GM18867 (cell line): ENCODE measurements at regions not wholly inside any gene's neighbourhood (a gene's known extent, or its start where the extent isn't known, plus 50 kb on each side); places are given as distances from the start of the nearest gene placed in this dataset.
"Not testable (repeated sequence)": the region's sequence is repeated elsewhere in the genome, so short reads cannot be mapped to it uniquely, and the experiment has no call there.

Source experiments
- ATAC-seq: cut with Tn5 transposase; IDR thresholded peaks from one replicate; pipeline ENCODE4 v1.9.1; 2021; ENCODE audit warnings: mild to moderate bottlenecking, moderate library complexity; ENCODE audit not compliant: unreplicated experiment

DNA sequence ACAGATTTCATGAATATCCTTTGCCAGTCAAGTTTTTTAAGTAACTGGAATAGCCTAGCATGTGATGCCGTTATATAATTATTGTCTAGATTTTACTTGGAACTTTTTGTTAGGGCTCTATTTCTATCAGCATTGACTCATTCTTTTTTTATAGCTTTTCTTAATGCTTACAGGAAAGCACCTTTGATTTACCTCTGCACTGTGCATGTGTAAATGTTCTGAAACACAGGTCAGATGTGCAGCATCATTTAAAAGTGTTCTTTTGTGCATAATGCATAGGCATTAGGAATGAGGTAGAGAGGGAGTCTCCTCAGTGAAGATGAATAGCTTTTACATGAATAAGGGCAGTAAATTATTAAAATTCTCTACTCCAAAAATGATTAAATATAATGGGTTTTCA is 669.3 kb upstream of the MBL2 start:
- no peak for ATAC-seq

- ATAC-seq, result no peak
These were observed 668.0 kb upstream of the MBL2 start for GRCh38 chr10:53440601-53441000.

DNA sequence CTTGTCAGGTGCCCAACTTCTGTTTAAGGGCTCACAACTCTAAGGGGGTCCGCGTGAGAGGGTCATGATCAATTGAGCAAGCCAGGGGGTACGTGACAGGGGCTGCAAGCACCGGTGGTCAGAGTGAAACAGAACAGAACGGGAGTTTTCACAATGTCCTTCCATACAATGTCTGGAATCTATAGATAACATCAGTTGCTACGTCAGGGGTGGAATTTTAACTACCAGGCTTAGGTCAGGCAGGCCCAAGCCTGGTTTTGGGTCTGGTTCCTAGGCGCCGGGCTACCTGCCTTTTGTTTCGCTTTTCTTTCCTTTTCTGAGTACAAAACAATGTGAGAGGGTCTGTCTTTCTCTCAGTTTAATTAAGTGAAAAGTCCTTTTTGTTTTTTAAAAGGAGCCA is 666.5 kb upstream of the MBL2 start:
- ATAC-seq, result not testable (repeated sequence)

DNA sequence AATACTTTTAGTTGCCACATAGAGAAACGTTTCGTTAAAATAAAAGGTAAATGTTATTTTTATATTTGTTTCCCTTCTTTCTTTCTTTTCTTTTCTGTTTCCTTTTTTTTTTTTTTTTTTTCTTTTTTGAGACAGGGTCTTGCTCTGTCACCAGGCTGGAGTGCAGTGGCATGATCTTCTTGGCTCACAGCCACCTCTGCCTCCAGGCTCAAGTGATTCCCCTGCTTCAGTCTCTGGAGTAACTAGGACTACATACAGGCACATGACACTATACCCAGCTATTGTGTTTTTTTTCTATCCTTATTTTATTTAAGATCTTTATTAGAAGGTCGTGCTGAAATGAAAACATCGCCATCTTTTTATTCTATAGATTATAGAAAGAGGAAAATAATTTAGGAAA is 661.8 kb upstream of the MBL2 start:
- no peak for ATAC-seq

GRCh38 chr10:53432035-53432434 is 659.5 kb upstream of the MBL2 start:
- ATAC-seq, result no peak

DNA sequence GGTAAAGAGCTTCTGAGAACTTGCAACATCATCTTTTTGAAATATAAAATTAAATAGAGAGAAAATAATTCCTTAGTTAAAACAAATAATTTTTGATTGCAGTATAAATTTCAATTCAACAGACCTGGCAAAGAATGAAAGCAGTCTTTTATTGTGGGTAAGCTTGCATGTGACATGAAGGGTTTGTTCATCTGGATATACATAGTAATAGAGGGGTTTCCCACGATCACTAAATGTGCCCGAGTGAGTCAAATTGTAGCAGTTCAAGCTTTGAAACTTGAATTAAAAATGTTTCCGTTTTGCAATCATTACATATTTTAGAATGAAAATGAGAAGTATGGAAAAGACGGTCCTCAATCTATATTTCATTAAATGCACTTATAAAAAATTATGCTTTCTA is 658.4 kb upstream of the MBL2 start:
- no peak for ATAC-seq

DNA sequence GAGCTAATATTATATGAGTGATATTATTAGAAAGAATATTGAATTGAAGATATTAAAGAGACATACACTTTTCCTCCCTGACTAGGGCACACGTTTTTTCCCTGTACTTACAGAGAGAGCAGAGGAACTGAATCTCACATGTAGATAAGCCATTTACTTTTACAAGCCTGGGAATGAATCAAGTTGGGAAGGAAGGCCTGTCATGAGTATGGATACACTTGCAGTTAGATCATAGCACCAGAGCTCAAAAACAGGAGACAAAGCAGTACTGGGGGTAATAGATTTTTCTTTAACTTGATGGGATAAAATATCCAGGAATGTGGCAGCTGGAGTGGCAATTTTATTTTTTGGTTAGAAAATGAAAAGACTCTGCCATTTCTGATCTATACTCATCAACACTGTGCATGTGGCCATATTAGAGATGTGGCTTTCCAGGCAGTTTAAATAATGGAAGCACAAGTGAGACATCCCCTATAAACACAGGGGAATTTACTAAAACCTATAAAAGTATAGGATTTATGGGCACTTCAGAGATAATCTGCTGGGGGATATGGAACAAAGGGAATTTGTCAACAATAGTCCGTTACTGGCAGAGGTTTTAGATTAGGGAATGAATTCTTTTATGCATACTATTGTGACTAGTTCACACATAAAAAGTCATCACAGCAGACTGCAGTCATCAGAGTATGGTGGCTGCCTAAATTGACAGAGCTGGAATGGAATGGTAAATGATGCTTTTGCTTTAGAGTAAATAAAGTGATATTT is 657.7 kb upstream of the MBL2 start:
- ATAC-seq, result no peak

GRCh38 chr10:53422223-53422888 is 649.8 kb upstream of the MBL2 start:
- no peak for ATAC-seq

DNA sequence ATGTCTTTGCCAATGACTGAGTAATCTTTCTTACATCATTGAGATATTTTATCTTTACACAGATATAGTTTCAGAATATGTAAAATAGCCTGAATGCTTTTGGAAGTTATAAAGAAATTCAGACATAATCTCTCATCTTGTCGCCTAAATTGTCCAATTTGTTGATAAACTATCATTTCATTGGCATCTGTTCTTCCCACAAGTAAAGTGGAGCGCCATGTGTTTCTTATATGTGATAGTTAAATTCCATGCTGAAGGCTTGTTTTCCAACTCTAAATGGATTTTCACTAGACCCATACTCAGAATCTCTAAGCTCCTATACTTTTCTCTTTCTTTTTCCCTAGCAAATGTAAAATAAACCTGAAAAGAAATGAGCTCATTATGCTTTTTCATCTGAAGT is 640.1 kb upstream of the MBL2 start:
- ATAC-seq, result no peak

DNA sequence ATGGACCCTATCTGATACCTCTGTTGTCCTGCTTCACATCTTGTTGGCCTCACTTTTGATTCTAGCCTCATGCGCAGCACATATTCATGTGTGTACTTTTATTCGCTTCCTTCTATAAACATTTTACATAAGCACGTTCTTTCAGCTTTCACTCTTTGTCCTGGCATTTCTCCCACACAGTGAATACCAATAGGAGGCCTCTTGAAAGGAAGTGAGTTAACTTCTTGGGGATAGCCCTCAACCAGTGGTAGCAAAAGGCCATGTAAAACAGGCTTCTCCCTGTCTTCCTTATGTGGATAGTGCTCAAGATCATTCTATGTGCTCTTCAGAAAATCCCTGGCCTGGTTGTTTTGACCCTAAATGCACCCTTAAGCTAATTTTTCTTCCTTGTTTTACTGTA is 633.9 kb upstream of the MBL2 start:
- ATAC-seq, result no peak

DNA sequence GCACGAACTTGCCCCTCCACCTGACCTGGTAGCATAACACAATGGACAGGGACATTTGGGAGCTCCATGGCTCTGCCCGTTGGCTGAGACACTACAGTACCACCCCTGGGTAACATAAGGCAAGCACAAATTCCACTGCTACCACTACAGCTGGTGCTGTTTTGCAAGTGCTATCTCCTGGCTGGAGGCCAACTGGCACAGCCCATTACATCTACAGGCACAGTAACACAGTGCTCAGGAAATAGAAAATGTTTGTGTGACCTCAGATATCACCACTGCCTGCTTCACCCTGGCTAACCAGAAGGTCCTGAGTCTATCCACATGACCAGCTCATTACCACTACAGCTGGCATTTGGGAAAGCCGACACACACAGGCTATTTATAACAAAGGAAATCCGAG is 631.1 kb upstream of the MBL2 start:
- ATAC-seq, result no peak

DNA sequence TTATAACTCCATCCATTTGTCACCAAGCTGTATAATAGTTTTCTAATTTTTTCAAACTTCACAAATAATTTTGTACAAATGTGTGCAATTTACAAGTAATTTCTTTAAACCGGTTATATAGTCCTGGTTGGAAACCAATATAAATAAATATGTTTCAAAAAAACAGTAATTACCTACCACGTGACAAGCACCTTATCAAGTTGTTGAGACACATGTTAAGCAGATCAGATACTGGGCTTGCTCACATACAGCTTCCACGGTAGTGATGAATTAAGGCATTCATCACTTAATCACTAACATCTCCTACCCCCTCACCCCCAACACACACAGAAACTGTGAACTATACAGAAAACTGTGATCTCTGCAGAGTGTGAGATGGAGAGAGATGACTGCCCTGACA is 630.0 kb upstream of the MBL2 start:
- no peak for ATAC-seq

DNA sequence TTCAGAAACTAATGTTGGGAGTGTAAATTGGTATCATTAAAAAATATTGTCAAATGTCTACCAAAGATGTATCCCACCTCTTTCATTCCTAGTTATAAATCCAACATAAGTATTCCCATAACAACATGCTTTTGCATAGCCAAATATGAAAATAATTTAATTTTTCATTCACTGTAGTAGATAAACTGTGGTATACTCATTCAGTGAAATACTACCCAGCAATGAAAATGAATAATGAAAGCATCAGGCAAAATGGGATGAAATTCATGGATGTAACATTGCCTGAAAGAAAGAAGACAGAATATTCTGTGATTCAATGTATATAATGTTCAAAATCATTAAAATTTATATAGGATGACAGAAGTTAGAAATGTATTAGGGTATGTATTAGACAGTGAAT is 629.0 kb upstream of the MBL2 start:
- ATAC-seq, result no peak

DNA sequence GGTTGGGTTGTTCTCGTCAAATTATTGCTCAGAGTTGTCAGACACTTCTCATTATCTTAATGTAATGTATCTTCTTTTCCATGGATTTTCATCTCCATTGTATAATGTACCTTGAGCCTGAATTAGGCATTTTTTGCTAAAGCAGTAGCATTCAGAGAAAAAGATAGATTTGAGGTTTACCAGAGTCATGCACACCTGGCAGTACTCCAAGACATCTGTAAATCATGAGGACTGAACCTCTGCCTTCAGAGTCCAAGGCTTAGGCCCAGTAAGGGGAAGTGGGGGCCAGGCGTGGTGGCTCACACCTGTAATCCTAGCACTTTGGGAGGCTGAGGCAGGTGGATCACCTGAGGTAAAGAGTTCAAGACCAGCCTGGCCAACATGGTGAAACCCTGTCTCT is 624.3 kb upstream of the MBL2 start:
- ATAC-seq, result no peak

DNA sequence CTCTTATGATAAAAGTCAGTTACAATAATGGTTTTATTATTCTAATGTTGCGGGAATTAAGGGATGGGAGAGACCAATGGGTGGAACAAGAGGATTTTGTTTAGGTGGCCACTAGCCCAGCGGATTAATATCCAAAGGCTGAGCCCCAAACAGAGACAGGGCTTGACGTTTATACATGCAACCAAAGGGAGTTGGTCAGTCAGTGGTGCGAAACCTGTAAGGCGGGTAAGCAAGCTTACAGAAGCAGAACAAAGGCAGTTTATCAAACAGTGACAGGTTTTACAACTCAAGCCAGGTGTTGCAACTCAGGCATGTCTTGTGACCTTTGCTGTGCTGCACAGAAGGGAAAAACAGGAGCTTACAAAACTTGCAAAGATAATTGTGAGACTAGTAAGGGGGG is 622.9 kb upstream of the MBL2 start:
- ATAC-seq, result no peak

- ATAC-seq, result no peak
These were observed 615.0 kb upstream of the MBL2 start for GRCh38 chr10:53387562-53387961.

DNA sequence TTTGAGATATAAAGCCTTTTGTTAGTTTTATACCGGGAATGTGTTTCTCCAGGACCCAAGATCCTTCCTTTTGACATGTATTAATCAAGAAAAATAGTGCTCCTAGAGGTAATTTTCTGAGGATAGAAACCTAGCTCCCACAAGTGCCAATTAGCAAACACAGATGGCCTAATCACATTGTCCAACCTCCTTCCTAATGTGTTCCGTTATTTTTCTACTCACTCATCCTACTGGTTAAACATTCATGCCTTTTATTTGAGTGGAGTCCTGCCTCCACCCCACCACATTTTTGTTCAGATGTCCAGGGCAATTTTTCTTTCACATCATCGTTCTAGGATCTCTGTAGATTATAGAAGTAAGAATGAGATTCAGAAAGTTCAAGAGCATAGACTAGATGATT is 610.0 kb upstream of the MBL2 start:
- no peak for ATAC-seq

DNA sequence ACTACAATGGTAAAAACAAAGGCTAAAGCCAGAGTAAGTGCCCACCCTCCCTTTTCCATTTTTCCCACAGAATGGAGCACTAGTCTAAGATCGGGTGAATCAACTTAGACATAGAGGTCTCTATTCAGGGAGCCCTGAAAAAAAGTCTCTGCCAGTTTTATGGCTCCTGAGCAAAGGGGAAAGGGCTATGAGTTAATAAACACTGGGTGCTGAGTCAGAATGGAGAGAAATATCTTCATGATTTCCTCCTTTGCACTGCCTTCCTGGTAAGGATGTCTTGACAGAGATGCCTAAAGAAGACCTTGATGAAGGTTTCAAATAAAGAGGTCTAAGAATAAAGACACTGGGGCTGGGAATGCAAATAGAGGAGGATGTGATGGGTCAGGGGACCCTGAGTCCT is 607.4 kb upstream of the MBL2 start:
- no peak for ATAC-seq

GRCh38 chr10:53370347-53370746 is 597.8 kb upstream of the MBL2 start:
- no peak for ATAC-seq

GRCh38 chr10:53361936-53362335 is 589.4 kb upstream of the MBL2 start:
- no peak for ATAC-seq

- ATAC-seq, result no peak
These were observed 588.7 kb upstream of the MBL2 start for GRCh38 chr10:53361281-53361680.

DNA sequence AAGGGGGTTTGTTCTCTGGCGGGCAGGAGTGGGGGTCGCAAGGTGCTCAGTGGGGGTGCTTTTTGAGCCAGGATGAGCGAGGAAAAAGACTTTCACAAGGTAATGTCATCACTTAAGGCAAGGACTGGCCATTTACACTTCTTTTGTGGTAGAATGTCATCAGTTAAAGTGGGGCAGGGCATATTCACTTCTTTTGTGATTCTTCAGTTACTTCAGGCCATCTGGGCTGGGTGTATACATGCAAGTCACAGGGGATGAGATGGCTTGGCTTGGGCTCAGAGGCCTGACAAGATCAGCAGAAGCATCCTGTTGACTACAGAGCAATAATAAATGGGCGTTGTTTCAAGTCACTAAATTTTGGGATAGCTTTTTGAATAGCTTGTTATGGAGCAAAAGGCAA is 586.4 kb upstream of the MBL2 start:
- ATAC-seq, result not testable (repeated sequence)

GRCh38 chr10:53358536-53358935 is 586.0 kb upstream of the MBL2 start:
- no peak for ATAC-seq
